Neural progenitor cell (in vitro differentiated cells): ENCODE measurements at regions not wholly inside any gene's neighbourhood (a gene's known extent, or its start where the extent isn't known, plus 50 kb on each side); places are given as distances from the start of the nearest gene placed in this dataset.

Experiments used
- DNase-seq: peaks from one replicate; pipeline ENCODE4 v3.0.0-alpha.2; 2016; ENCODE audit warnings: low spot score
- H2AFZ ChIP-seq: fragments of 200-600 bp; sonication (generic); replicated peaks from 2 replicates; pipeline ENCODE4 v1.6.1; 2016; ENCODE audit warnings: antibody characterized with exemption
- H3F3A ChIP-seq: fragments of 200-600 bp; sonication (generic); 2 replicates; pipeline ENCODE4 v1.6.1; 2016; ENCODE audit warnings: antibody characterized with exemption, low read depth
- H3K27ac ChIP-seq: fragments of 200-600 bp; sonication (generic); 2 replicates; pipeline ENCODE4 v1.5.1; 2016; ENCODE audit warnings: mild to moderate bottlenecking
- H3K27me3 ChIP-seq: fragments of 200-600 bp; sonication (generic); 2 replicates; pipeline ENCODE4 v1.6.1; 2016; ENCODE audit warnings: mild to moderate bottlenecking, moderate library complexity
- H3K36me3 ChIP-seq: fragments of 200-600 bp; sonication (generic); 2 replicates; pipeline ENCODE4 v1.5.1; 2016
- H3K4me1 ChIP-seq: fragments of 200-600 bp; sonication (generic); 2 replicates; pipeline ENCODE4 v1.6.1; 2016; ENCODE audit warnings: mixed run types
- H3K4me2 ChIP-seq: fragments of 200-600 bp; sonication (generic); 2 replicates; pipeline ENCODE4 v1.6.1; 2016
- H3K4me3 ChIP-seq: fragments of 200-600 bp; sonication (generic); 2 replicates; pipeline ENCODE4 v1.5.1; 2016
- H3K79me2 ChIP-seq: fragments of 200-600 bp; sonication (generic); 2 replicates; pipeline ENCODE4 v1.6.1; 2016; ENCODE audit warnings: low read depth
- H3K9ac ChIP-seq: fragments of 200-600 bp; sonication (generic); 2 replicates; pipeline ENCODE4 v1.6.1; 2016
- H3K9me3 ChIP-seq: fragments of 200-600 bp; sonication (generic); 2 replicates; pipeline ENCODE4 v1.5.1; 2016; ENCODE audit warnings: low read depth
- H4K20me1 ChIP-seq: fragments of 200-600 bp; sonication (generic); 2 replicates; pipeline ENCODE4 v1.6.1; 2016; ENCODE audit warnings: low read depth
- H3K27ac Mint-ChIP-seq: 3 replicates; pipeline ENCODE4 v1.8.0; 2021; ENCODE audit warnings: mixed read lengths
- H3K27me3 Mint-ChIP-seq: 2 replicates; pipeline ENCODE4 v1.8.0; 2022; ENCODE audit warnings: low read depth, mild to moderate bottlenecking, inconsistent platforms, moderate library complexity, mixed read lengths; ENCODE audit not compliant: insufficient read depth
- H3K36me3 Mint-ChIP-seq: 3 replicates; pipeline ENCODE4 v1.8.0; 2021; ENCODE audit warnings: mixed read lengths
- H3K4me1 Mint-ChIP-seq: 3 replicates; pipeline ENCODE4 v1.8.0; 2021; ENCODE audit warnings: mixed read lengths
- H3K4me3 Mint-ChIP-seq: 3 replicates; pipeline ENCODE4 v1.8.0; 2021; ENCODE audit warnings: mild to moderate bottlenecking, moderate library complexity, mixed read lengths
- H3K9me3 Mint-ChIP-seq: 3 replicates; pipeline ENCODE4 v1.8.0; 2020; ENCODE audit warnings: mixed read lengths
- CTCF ChIP-seq: fragments of 200-600 bp; sonication (generic); IDR thresholded peaks from 2 replicates; pipeline ENCODE4 v1.5.1; 2017; ENCODE audit warnings: antibody characterized with exemption, mild to moderate bottlenecking
- EZH2 ChIP-seq: fragments of 200-600 bp; sonication (generic); IDR thresholded peaks from 2 replicates; pipeline ENCODE4 v1.6.1; 2017; ENCODE audit warnings: antibody characterized with exemption, mild to moderate bottlenecking, moderate library complexity
- EZH2phosphoT487 ChIP-seq: fragments of 200-600 bp; sonication (generic); IDR thresholded peaks from 2 replicates; pipeline ENCODE4 v1.6.1; 2017; ENCODE audit warnings: antibody characterized with exemption

DNA sequence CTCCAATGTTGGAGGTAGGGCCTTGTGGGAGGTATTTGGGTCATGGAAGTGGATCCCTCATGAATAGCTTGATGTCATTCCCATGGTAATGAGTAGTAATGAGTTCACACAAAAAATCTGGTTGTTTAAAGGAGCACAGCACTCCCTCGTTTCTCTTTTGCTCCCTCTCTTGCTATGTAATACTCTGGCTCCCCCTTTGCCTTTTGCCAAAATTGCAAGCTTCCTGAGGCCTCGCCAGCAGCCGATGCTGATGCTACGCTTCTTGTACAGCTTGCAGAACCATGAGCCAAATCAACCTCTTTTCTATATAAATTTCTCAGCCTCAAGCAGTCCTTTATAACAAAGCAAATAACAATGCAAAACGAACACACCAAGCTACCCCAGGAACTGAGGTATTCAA, 80.9 kb downstream of the LHX9 start:
- Mint-ChIP-seq H3K36me3 (no peaks in the 10 kb centered on the region), H3K4me3 (no peak overlapping the region), H3K4me1 (no peaks in the 10 kb centered on the region), H3K27ac (no peak overlapping the region), H3K9me3 (no peaks in the 10 kb centered on the region), H3K27me3 (no peaks in the 10 kb centered on the region)
- Histone ChIP-seq H4K20me1 (no peaks in the 10 kb centered on the region), H3K4me1 (peaks cover 9% of the 10 kb centered on the region), H3K4me3 (no peak overlapping the region), H2AFZ (no peak overlapping the region), H3K27ac (no peak overlapping the region), H3K79me2 (no peaks in the 10 kb centered on the region), H3K36me3 (no peaks in the 10 kb centered on the region), H3K4me2 (no peak overlapping the region), H3K27me3 (no peaks in the 10 kb centered on the region), H3K9me3 (no peaks in the 10 kb centered on the region), H3K9ac (no peak overlapping the region), H3F3A (no peaks in the 10 kb centered on the region)
- DNase-seq, result no peak
- TF ChIP-seq EZH2phosphoT487 (no peak), CTCF (peak; percentile 18)

DNA sequence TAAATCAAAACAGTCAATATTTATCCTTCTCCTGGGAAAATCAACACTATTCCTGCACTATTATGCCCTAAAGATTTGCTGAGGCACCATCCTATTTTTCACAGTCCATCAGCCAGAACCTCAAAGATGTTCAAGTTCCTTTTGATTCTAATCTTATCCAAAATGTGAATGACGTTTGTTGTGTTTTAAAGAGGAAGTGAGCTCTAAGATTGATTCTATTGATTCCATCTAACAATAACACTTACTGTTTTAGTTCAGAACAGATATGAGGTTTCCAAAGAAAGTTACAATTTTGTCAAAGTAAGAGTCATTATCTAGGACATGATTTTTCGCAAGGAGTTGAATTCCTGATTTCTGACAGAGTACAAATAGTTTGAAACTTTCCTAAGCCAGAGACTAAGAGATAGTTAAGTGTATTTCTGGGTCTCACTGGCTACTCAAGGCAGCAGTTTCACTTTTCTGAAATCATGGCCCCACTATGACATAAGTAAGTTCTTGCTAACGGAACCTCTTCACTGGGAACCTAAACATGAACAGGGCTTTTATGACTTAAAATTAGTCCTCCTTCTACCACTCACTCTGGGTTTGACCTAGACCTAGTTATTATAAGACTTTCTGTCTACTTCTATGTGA, 84.7 kb downstream of the LHX9 start:
- H2AFZ ChIP-seq, result no peak overlapping the region
- no peaks in the 10 kb centered on the region for H3K27me3 Mint-ChIP-seq
- H3K4me3 Mint-ChIP-seq, result no peak overlapping the region
- H3K27me3 ChIP-seq, result no peaks in the 10 kb centered on the region
- no peak overlapping the region for H3K9ac ChIP-seq
- TF ChIP-seq EZH2 (no peak), EZH2phosphoT487 (no peak), CTCF (no peak)
- H3K79me2 ChIP-seq, result no peaks in the 10 kb centered on the region
- no peaks in the 10 kb centered on the region for H3K36me3 ChIP-seq
- H3K4me3 ChIP-seq, result no peak overlapping the region
- peaks cover 9% of the 10 kb centered on the region for H3K4me1 ChIP-seq
- H3K4me2 ChIP-seq, result no peak overlapping the region
- no peaks in the 10 kb centered on the region for H3K9me3 ChIP-seq
- no peaks in the 10 kb centered on the region for H3F3A ChIP-seq
- H3K27ac Mint-ChIP-seq, result no peak overlapping the region
- H3K4me1 Mint-ChIP-seq, result no peaks in the 10 kb centered on the region
- no peaks in the 10 kb centered on the region for H3K36me3 Mint-ChIP-seq
- no peaks in the 10 kb centered on the region for H4K20me1 ChIP-seq
- H3K27ac ChIP-seq, result no peak overlapping the region
- no peak for DNase-seq
- H3K9me3 Mint-ChIP-seq, result no peaks in the 10 kb centered on the region

- no peak for TF ChIP-seq EZH2phosphoT487
- TF ChIP-seq EZH2, result no peak
- TF ChIP-seq CTCF, result no peak
- Histone ChIP-seq H3K9me3 (no peaks in the 10 kb centered on the region), H3K4me3 (no peak overlapping the region), H3K79me2 (no peaks in the 10 kb centered on the region), H3K4me1 (peaks cover 9% of the 10 kb centered on the region), H4K20me1 (no peaks in the 10 kb centered on the region), H3K27ac (no peak overlapping the region), H3K4me2 (no peak overlapping the region), H3K36me3 (no peaks in the 10 kb centered on the region), H3K9ac (no peak overlapping the region), H2AFZ (no peak overlapping the region), H3F3A (no peaks in the 10 kb centered on the region), H3K27me3 (no peaks in the 10 kb centered on the region)
- no peaks in the 10 kb centered on the region for H3K36me3 Mint-ChIP-seq
- no peaks in the 10 kb centered on the region for H3K4me1 Mint-ChIP-seq
- H3K27ac Mint-ChIP-seq, result no peak overlapping the region
- no peak overlapping the region for H3K4me3 Mint-ChIP-seq
- no peaks in the 10 kb centered on the region for H3K27me3 Mint-ChIP-seq
- H3K9me3 Mint-ChIP-seq, result no peaks in the 10 kb centered on the region
- no peak for DNase-seq
Measured at GRCh38 chr1:198003468-198003867, 86.3 kb downstream of the LHX9 start.
